ENCODE measurements at regions not wholly inside any gene's neighbourhood (a gene's known extent, or its start where the extent isn't known, plus 50 kb on each side); places are given as distances from the start of the nearest gene placed in this dataset.

GRCh38 chr2:9738062-9738461, 105.2 kb upstream of the TAF1B start:
- no peak for TF ChIP-seq CTCF (IDR thresholded peaks at IDR 0.05 in 4 of 5, conservative IDR thresholded peaks at IDR 0.05 in 1 of 5)
- no peak for TF ChIP-seq POLR2A (IDR thresholded peaks at IDR 0.05)
